ENCODE measurements at regions not wholly inside any gene's neighbourhood (a gene's known extent, or its start where the extent isn't known, plus 50 kb on each side); places are given as distances from the start of the nearest gene placed in this dataset.
A peak's percentile ranks its signal among the peaks of the same experiment; 100 is the strongest.

GRCh38 chr6:15073883-15074465 lies 171.9 kb upstream of the JARID2 start:
- DNase-seq, result peak in 5 of 14 donors; percentile 7 to 71 (median 31)

GRCh38 chr6:15074806-15075205 lies 171.1 kb upstream of the JARID2 start:
- no peak for DNase-seq

- peak in 1 of 14 donors; percentile 31 for DNase-seq
These were observed 169.3 kb upstream of the JARID2 start for GRCh38 chr6:15076565-15076964.

- no peak for DNase-seq
These were observed 168.9 kb upstream of the JARID2 start for GRCh38 chr6:15077006-15077405.

GRCh38 chr6:15077961-15078360 lies 167.9 kb upstream of the JARID2 start:
- DNase-seq, result no peak

- DNase-seq, result no peak
These were observed 166.5 kb upstream of the JARID2 start for GRCh38 chr6:15079288-15079817.

- no peak for DNase-seq
These were observed 165.0 kb upstream of the JARID2 start for GRCh38 chr6:15080895-15081294.

- no peak for DNase-seq
These were observed 164.4 kb upstream of the JARID2 start for GRCh38 chr6:15081447-15081846.

GRCh38 chr6:15082708-15083107 lies 163.2 kb upstream of the JARID2 start:
- no peak for DNase-seq

GRCh38 chr6:15086348-15087158 lies 159.3 kb upstream of the JARID2 start:
- DNase-seq, result no peak

- no peak for DNase-seq
These were observed 158.7 kb upstream of the JARID2 start for GRCh38 chr6:15087186-15087589.

- DNase-seq, result no peak
These were observed 156.8 kb upstream of the JARID2 start for GRCh38 chr6:15088904-15089568.

- DNase-seq, result peak in 1 of 14 donors; percentile 10
These were observed 156.2 kb upstream of the JARID2 start for GRCh38 chr6:15089569-15090144.

- peak in 2 of 14 donors; percentile 2 to 10 for DNase-seq
These were observed 155.7 kb upstream of the JARID2 start for GRCh38 chr6:15090145-15090579.

- DNase-seq, result no peak
These were observed 155.0 kb upstream of the JARID2 start for GRCh38 chr6:15090745-15091384.

GRCh38 chr6:15096894-15097837 lies 148.7 kb upstream of the JARID2 start:
- no peak for DNase-seq

- DNase-seq, result no peak
These were observed 144.7 kb upstream of the JARID2 start for GRCh38 chr6:15101130-15101529.

GRCh38 chr6:15102241-15102640 lies 143.6 kb upstream of the JARID2 start:
- DNase-seq, result no peak

- no peak for DNase-seq
These were observed 138.8 kb upstream of the JARID2 start for GRCh38 chr6:15106958-15107643.

GRCh38 chr6:15107644-15108382 lies 138.1 kb upstream of the JARID2 start:
- no peak for DNase-seq

Data from C1 segment of cervical spinal cord (tissue), 14 donors.